ENCODE measurements at regions not wholly inside any gene's neighbourhood (a gene's known extent, or its start where the extent isn't known, plus 50 kb on each side); places are given as distances from the start of the nearest gene placed in this dataset.

- Histone ChIP-seq H3K9ac (ENCODE audit: insufficient read depth, low read length) (no peak overlapping the region), H3K4me2 (ENCODE audit: extremely low read depth, insufficient read depth, low read length) (no peak overlapping the region), H3K36me3 (ENCODE audit: control insufficient read depth, insufficient read depth, low read length) (no peaks in the 10 kb centered on the region), H4K20me1 (ENCODE audit: control insufficient read depth, extremely low read depth, insufficient read depth, low read length) (no peaks in the 10 kb centered on the region), H3K79me2 (ENCODE audit: control insufficient read depth, insufficient read depth, low read length) (no peaks in the 10 kb centered on the region), H3K27ac (ENCODE audit: insufficient read depth, low read length) (no peak overlapping the region), H3K4me3 (replicated peaks in 1 of 4; ENCODE audit: control extremely low read depth in 1 of 4, insufficient read depth in 1 of 4, low read depth in 3 of 4, low read length in 4 of 4) (no peak overlapping the region), H3K9me3 (ENCODE audit: control insufficient read depth, insufficient read depth, low read depth, low read length) (no peaks in the 10 kb centered on the region), H2AFZ (ENCODE audit: low read length) (no peak overlapping the region), H3K4me1 (ENCODE audit: control insufficient read depth, extremely low read depth, insufficient read depth, low read length) (peaks cover 1% of the 10 kb centered on the region), H3K27me3 (ENCODE audit: control insufficient read depth, insufficient read depth, low read length) (no peaks in the 10 kb centered on the region)
- no peak for DNase-seq (ENCODE audit: low read depth in 2 of 2)
- TF ChIP-seq EZH2 (IDR thresholded peaks at IDR 0.05; ENCODE audit: low read length, missing control alignments) (no peak), CTCF (conservative IDR thresholded peaks at IDR 0.05 in 1 of 2, IDR thresholded peaks at IDR 0.05 in 1 of 2; ENCODE audit: low read depth in 1 of 2, low read length in 2 of 2) (no peak)
Observed at GRCh38 chr12:90004319-90005074, 295.9 kb upstream of the ATP2B1 start.

GRCh38 chr12:90003688-90004087, 295.1 kb upstream of the ATP2B1 start:
- no peaks in the 10 kb centered on the region for H3K9me3 ChIP-seq (ENCODE audit: control insufficient read depth, insufficient read depth, low read depth, low read length)
- H3K27ac ChIP-seq (ENCODE audit: insufficient read depth, low read length): no peak overlapping the region
- no peak for TF ChIP-seq EZH2 (IDR thresholded peaks at IDR 0.05; ENCODE audit: low read length, missing control alignments)
- TF ChIP-seq CTCF (conservative IDR thresholded peaks at IDR 0.05 in 1 of 2, IDR thresholded peaks at IDR 0.05 in 1 of 2; ENCODE audit: low read depth in 1 of 2, low read length in 2 of 2): no peak
- H3K4me2 ChIP-seq (ENCODE audit: extremely low read depth, insufficient read depth, low read length): no peak overlapping the region
- H3K27me3 ChIP-seq (ENCODE audit: control insufficient read depth, insufficient read depth, low read length): no peaks in the 10 kb centered on the region
- H3K36me3 ChIP-seq (ENCODE audit: control insufficient read depth, insufficient read depth, low read length): no peaks in the 10 kb centered on the region
- H3K4me1 ChIP-seq (ENCODE audit: control insufficient read depth, extremely low read depth, insufficient read depth, low read length): peaks cover 4% of the 10 kb centered on the region
- no peaks in the 10 kb centered on the region for H3K79me2 ChIP-seq (ENCODE audit: control insufficient read depth, insufficient read depth, low read length)
- no peak overlapping the region for H2AFZ ChIP-seq (ENCODE audit: low read length)
- no peak overlapping the region for H3K4me3 ChIP-seq (replicated peaks in 1 of 4; ENCODE audit: control extremely low read depth in 1 of 4, insufficient read depth in 1 of 4, low read depth in 3 of 4, low read length in 4 of 4)
- H3K9ac ChIP-seq (ENCODE audit: insufficient read depth, low read length): no peak overlapping the region
- no peaks in the 10 kb centered on the region for H4K20me1 ChIP-seq (ENCODE audit: control insufficient read depth, extremely low read depth, insufficient read depth, low read length)
- DNase-seq (ENCODE audit: low read depth in 2 of 2): no peak

- Histone ChIP-seq H3K9me3 (ENCODE audit: control insufficient read depth, insufficient read depth, low read depth, low read length) (no peaks in the 10 kb centered on the region), H3K27ac (ENCODE audit: insufficient read depth, low read length) (no peak overlapping the region), H3K4me2 (ENCODE audit: extremely low read depth, insufficient read depth, low read length) (no peak overlapping the region), H4K20me1 (ENCODE audit: control insufficient read depth, extremely low read depth, insufficient read depth, low read length) (no peaks in the 10 kb centered on the region), H3K4me1 (ENCODE audit: control insufficient read depth, extremely low read depth, insufficient read depth, low read length) (peaks cover 4% of the 10 kb centered on the region), H2AFZ (ENCODE audit: low read length) (no peak overlapping the region), H3K36me3 (ENCODE audit: control insufficient read depth, insufficient read depth, low read length) (no peaks in the 10 kb centered on the region), H3K4me3 (replicated peaks in 1 of 4; ENCODE audit: control extremely low read depth in 1 of 4, insufficient read depth in 1 of 4, low read depth in 3 of 4, low read length in 4 of 4) (no peak overlapping the region), H3K9ac (ENCODE audit: insufficient read depth, low read length) (no peak overlapping the region), H3K79me2 (ENCODE audit: control insufficient read depth, insufficient read depth, low read length) (no peaks in the 10 kb centered on the region), H3K27me3 (ENCODE audit: control insufficient read depth, insufficient read depth, low read length) (no peaks in the 10 kb centered on the region)
- TF ChIP-seq EZH2 (IDR thresholded peaks at IDR 0.05; ENCODE audit: low read length, missing control alignments) (no peak), CTCF (conservative IDR thresholded peaks at IDR 0.05 in 1 of 2, IDR thresholded peaks at IDR 0.05 in 1 of 2; ENCODE audit: low read depth in 1 of 2, low read length in 2 of 2) (no peak)
- no peak for DNase-seq (ENCODE audit: low read depth in 2 of 2)
Observed at GRCh38 chr12:90000721-90001120, 292.1 kb upstream of the ATP2B1 start.
